NCI-H2196 treated with DMSO at 0.1 percent for 48 hours (cell line): ENCODE measurements at regions not wholly inside any gene's neighbourhood (a gene's known extent, or its start where the extent isn't known, plus 50 kb on each side); places are given as distances from the start of the nearest gene placed in this dataset.
"Not testable (repeated sequence)": the region's sequence is repeated elsewhere in the genome, so short reads cannot be mapped to it uniquely, and the experiment has no call there.

Experiments used
- DNase-seq: peaks from one replicate; lab custom pipeline; 2025; ENCODE audit not compliant: unreplicated experiment; lab: John Stamatoyannopoulos, UW

- DNase-seq = no peak
Measured at GRCh38 chr21:17738176-17738953, 80.8 kb downstream of the C21orf91 start.

DNA sequence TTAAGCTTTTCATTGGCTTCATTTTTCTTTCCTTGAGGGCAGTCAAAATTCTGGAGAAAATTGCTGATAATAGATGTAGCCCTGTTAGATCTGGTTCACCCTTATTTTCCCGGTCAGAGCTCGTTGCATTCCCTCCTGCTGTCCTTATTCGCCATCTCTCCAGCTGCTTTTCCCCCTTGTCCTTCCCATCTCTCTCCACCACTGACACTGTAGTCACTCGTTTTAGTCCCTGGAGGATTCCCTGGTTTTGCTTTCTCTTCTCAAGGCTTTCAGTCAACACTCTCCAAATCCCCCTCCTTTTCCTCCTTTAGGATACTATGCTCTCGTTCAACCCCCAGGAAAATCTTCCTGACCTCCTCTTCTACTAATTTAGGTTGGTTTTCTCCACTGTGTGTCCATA is 83.1 kb downstream of the C21orf91 start:
- no peak for DNase-seq

GRCh38 chr21:17733209-17733608 is 85.9 kb downstream of the C21orf91 start:
- DNase-seq = no peak

DNA sequence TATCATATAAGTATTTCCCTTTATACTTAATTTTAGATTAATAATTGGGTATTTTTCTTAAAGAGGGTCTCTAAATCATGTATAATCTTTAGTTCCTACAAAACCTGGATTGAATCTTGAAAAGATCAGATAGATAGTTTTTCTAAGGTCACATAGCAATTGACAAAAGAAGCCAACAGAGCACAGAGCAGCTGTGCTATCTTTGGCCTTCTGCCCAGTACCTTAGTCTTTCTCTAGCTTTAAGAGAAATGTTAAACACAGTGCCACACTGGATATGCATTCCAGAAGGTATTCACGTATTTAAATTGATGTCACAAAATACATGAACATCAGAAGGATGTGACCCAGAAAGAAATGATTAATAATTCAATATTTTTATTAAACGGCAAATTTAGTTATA is 86.8 kb downstream of the C21orf91 start:
- no peak for DNase-seq

GRCh38 chr21:17731554-17731953 is 87.6 kb downstream of the C21orf91 start:
- DNase-seq = no peak

DNA sequence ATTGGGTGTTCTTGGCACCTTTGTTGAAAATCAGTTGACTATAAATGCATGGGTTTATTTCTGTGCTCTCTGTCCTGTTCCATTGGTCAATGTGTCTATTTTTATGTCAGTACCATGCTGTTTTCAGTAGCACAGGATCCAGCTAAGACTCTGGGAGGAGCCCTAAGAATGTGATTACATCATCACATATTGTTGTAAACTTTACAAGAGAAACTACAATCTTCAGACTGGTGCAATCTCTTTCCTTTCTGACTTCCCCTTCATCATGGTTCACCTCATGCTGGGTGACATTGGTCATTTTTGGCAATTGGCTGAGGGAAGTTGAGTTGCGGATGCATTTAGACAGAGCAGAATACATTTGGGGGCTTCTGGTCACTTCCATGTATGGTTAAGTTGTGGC is 88.4 kb downstream of the C21orf91 start:
- no peak for DNase-seq

GRCh38 chr21:17729455-17729854 is 89.7 kb downstream of the C21orf91 start:
- DNase-seq = no peak

- DNase-seq = no peak
Measured at GRCh38 chr21:17727361-17727760, 91.8 kb downstream of the C21orf91 start.

DNA sequence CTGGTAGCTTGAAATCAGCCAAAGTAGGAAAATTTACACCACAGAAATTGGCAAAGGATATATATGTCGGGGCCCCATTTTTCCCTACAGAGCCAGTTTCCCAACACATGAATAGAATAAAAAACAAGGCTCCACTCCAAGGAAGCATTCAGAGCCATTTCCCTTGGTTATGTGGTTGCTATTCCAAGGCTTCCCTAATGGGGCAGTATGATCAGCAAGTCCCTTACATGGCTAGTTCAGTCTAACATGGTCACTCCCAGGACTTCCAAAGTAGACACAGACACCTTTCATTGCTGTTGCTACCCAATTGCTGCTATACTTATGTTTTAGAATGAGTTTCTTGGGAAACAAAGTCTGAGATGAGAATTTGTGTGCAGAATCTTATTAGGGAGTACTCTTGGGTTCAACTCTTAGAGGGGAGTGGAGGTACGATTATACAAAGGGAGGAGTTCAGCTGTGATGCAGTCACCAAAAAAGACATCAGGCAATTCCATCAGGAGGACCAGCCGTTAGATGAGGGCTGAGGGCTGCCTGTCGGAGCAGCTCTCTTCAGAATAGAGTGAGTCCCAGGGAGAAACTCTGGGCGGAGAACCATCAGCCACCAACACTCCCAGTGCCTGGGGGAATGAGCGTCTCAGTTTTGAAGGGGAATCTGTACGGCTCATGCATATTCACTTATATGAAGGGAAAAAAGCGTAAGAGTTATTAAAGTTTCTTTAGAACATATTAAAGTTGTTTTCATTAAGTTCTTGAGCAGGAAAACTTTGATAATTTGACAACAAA is 92.9 kb downstream of the C21orf91 start:
- no peak for DNase-seq

GRCh38 chr21:17725339-17725738 is 93.8 kb downstream of the C21orf91 start:
- DNase-seq = no peak

DNA sequence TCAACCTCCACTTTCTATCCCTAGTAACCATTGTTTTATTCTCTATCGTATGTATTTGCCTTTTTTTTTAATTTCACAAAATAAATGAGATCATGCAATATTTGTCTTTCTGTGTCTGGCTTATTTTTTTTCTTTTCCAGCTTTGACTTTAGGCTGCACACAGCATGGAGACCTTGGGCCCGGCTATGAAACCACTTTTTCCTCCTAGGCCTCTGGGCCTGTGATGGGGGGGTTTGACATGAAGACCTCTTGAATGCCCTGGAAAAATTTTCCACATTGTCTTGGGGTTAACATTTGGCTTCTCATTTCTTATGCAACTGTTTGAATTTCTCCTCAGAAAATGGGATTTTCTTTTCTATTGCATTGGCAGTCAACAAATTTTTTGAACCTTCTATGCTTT is 100.2 kb upstream of the BTG3 start:
- no peak for DNase-seq

DNA sequence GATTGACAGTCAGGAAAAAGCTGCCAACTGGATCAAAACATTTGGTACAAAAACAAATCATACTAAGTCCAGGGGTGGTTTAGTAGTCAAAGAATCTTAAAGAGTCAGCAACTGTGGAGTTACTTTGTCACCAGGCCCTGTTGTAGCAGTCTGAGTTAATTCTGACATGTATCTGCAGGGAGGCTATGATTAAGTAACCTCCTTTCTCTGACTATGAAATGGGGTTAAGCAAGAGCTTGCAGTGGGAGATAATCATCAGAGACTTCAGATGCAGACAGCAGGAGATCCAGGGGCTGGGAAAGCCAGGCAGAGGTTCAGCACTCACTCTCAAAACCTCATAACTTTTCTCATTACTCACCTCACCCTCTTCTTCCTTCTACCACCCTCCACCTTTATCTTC is 99.2 kb upstream of the BTG3 start:
- no peak for DNase-seq

DNA sequence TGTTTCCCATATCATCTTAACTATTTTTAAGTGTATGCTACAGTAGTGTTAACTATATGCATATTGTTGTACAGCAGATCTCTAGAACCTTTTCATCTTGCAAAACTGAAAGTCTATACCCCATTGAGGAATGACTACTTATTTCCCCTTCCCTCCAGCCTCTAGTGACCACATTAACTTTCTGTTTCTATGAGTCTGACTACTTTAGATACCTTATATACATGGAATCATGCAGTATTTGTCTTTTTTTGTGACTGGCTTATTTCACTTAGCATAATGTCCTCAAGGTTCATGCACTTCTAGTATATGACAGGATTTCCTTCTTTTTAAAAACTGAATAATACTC is 96.5 kb upstream of the BTG3 start:
- no peak for DNase-seq

DNA sequence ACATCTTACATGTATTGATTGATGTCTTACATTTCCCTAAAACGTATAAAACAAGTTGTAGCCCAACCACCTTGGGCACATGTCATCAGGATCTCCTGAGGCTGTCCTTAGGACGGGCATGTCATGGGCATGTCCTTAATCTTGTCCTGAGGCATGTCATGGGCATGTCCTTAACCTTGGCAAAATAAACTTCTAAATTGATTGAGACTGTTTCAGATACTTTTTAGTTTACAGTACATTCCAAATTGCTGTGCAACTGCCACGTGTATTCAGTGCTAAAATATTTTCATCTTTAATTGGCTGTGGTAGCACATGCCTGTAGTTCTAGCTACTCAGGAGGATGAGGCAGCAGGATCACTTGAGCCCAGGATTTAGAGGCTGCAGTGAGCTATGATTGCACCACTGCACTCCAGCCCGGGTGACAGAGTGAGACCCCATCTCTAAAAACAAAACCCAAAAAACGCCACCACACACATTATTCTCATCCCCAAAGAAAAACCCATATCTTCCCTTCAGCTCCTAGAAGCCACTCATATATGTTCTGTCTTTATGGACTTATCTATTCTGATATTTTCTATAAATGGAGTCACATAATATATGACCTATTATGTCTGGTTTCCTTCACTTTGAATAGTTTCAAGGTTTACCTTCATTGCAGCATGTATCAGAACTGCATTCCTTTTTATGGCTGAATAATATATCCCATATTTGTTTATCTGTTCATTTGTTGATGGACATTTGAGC is 96.0 kb upstream of the BTG3 start:
- DNase-seq = no peak

DNA sequence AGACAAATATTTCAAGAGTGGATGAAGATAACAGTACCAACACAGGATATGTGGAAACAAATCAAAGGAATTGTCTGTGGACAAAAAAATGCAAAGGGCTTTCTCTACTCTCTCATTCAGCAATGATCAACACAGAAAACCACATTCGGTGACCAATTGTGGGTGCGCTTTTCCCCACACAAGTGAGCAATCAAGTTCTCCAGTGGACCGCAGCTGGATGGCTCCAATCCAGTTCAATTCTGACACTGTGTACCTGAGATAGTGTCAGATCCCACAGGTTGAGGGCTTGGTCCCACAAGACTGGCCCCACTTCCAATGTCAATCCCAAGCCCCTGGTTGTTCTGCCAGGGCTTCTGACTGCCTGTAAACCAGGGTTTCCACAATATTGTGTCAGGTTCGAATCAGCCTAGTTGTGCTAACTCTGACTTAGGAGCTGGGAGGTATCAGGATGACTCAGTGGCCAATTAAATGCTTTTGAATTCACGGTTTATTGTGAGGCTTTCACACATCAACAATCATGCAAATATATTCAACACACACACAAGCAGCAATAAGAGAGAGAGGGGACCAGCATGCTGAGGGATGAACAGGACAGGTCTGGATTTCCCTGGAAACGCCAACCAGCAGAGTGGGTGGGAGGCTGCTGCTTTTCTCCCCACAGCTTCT is 87.0 kb upstream of the BTG3 start:
- no peak for DNase-seq

DNA sequence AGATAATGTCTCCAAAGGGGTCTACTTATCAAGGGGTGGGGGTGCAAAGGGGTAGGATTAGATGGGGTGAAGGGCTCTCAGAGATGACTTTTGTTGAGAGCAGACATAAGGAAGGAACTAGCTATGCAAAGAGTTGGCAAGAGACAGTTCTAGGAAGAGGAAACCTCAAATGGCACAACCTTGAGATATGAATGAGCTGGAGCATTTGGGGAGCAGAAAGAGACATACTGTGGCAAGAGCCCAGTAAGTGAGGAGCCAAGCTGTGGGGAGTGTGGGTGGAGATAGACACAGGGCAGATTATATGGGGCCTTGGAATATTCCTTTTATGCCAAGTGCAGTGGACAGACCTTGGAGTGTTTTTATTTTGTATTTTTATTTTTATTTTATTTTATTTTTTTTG is 84.8 kb upstream of the BTG3 start:
- no peak for DNase-seq

DNA sequence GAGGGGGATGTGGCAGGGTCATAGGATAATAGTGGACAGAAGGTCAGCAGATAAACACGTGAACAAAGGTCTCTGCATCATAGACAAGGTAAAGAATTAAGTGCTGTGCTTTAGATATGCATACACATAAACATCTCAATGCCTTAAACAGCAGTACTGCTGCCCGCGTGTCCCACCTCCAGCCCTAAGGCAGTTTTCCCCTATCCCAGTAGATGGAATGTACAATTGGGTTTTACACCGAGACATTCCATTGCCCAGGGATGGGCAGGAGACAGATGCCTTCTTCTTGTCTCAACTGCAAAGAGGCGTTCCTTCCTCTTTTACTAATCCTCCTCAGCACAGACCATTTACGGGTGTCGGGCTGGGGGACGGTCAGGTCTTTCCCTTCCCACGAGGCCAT is 81.7 kb upstream of the BTG3 start:
- DNase-seq = not testable (repeated sequence)

GRCh38 chr21:17693801-17694200 is 81.1 kb upstream of the BTG3 start:
- no peak for DNase-seq

DNA sequence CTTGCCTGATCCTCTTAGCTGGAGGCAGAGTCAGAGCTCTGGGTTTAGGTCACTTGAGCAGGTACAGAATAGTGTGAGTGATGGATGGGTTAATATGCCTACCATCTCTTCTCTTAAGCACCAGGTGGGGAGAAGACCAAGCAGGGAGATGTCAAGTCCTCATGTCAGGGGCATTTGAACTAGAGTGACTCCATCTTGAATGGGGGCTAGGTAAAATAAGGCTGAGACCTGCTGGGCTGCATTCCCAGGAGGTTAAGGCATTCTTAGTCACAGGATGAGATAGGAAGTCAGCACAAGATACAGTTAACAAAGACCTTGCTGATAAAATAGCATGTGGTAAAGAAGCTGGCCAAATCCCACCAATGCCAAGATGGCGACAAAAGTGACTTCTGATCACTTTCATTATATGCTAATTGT is 77.4 kb upstream of the BTG3 start:
- DNase-seq = no peak

- no peak for DNase-seq
Measured at GRCh38 chr21:17688912-17689874, 76.5 kb upstream of the BTG3 start.
